ENCODE measurements at regions not wholly inside any gene's neighbourhood (a gene's known extent, or its start where the extent isn't known, plus 50 kb on each side); places are given as distances from the start of the nearest gene placed in this dataset.

GRCh38 chr5:30667293-30667692 is 526.2 kb upstream of the CDH6 start:
- Histone ChIP-seq H3K27ac (no peak overlapping the region), H3K4me3 (no peak overlapping the region)

GRCh38 chr5:30663536-30663935 is 530.0 kb upstream of the CDH6 start:
- no peak overlapping the region for H3K4me3 ChIP-seq
- no peak overlapping the region for H3K27ac ChIP-seq

DNA sequence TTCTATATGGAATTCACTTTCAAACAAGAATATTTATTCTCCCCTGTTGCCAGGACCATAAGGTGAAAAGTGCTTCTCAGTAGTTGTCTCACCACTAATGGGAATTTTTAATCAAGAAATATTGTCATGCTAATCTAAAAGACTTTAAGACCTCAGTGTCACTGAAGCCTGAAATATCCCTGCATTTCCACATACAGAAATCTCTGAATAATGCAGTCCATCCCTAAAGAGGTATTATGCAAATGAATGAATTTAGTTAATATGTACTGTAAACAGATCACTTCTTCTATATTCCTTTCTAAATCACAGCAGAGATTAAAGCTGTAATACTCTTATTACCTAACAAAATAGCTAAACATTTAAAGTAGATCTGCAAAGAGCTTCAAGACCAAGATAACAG is 531.1 kb upstream of the CDH6 start:
- no peak overlapping the region for H3K27ac ChIP-seq

DNA sequence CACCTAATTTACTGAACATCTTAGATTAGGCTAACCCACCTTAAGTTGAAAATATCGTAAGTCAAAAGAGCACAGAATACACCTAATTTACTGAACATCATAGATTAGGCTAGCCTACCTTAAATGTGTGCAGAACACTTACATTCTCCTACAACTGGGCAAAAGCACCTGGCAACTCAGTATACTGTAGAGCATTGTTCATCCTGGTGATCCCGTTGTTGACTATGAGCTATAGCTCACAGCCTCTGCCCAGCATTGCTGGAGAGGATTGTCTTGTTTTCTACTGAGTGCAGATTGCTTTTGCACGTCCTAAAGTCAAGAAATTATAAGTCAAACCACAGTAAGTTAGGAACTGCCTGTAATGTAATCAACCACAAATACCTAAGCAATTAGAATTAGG is 531.8 kb upstream of the CDH6 start:
- no peak overlapping the region for H3K27ac ChIP-seq
- no peak overlapping the region for H3K4me3 ChIP-seq

More for the DNA sequence above, 531.1 kb upstream of the CDH6 start:
- H3K4me3 ChIP-seq: no peak overlapping the region

- no peak overlapping the region for H3K27ac ChIP-seq
- no peak overlapping the region for H3K4me3 ChIP-seq
These were observed 534.1 kb upstream of the CDH6 start for GRCh38 chr5:30659417-30659816.

GRCh38 chr5:30650311-30650710 is 543.2 kb upstream of the CDH6 start:
- Histone ChIP-seq H3K4me3 (no peak overlapping the region), H3K27ac (no peak overlapping the region)

DNA sequence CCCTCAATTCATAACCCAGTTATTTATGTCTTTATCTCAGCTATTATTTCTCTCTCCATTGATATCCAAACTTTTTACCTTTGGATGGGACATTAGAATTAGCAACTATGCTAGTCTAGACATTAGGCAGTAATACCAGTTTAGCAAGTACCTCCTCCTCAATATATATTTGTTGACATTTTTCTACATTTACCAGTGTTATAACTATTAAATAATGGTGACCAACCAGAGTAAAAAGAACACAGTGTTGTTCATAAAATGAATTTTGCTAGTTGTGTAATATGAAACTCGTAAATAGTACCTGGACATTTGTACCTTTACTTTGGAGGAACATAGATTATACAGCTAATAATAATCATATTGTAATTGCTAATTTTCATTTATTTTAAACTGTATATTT is 554.6 kb upstream of the CDH6 start:
- Histone ChIP-seq H3K4me3 (no peak overlapping the region), H3K27ac (no peak overlapping the region)

GRCh38 chr5:30627945-30628344 is 565.5 kb upstream of the CDH6 start:
- Histone ChIP-seq H3K27ac (no peak overlapping the region), H3K4me3 (no peak overlapping the region)

DNA sequence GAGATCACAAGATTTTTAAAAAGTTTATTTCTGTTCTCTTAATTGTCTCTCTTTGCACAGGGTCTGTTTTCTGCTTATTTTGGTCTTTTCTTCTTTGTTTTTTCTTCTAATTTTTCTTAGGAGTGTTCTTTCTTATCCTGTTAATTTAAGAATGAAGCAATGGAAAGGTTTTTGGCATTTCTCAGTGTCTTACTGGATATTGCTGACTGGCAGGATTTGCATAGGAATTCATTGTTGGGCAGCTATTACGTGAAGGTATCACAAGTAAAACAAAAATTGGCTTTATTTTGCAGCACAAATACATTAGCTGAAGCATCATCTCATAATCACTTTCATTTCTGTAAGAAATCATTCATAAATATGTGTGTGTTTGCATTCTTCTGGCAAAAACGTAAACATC is 566.9 kb upstream of the CDH6 start:
- Histone ChIP-seq H3K4me3 (no peak overlapping the region), H3K27ac (no peak overlapping the region)

DNA sequence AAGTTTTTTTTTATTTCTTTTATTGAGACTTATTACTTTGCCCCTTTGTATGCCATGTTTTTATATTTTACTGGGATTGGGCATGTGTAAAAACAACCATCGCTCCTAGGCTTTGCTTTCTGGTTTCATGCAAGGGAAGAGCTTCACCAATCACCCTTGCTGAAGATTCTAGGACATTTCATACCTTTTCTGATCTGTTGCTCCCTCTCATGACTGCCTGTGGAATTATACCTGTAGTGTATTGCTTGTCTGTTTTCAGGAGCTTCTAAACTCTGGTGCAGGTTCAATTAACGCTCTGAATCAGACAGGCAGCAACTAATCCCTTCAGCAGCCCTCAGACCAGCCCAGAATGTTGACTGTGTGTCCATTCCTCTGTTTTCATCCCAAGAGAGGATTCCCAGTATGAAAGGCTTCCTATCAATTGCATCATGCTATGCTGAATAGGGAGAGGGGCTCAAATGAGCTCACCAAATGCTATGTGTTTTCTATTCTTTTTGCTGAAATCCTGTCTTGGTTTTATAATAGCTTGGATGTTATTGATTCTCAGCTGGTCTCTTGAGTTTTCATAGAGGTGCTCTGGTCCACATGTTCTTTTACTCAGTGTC is 572.9 kb upstream of the CDH6 start:
- H3K4me3 ChIP-seq: no peak overlapping the region
- H3K27ac ChIP-seq: no peak overlapping the region

DNA sequence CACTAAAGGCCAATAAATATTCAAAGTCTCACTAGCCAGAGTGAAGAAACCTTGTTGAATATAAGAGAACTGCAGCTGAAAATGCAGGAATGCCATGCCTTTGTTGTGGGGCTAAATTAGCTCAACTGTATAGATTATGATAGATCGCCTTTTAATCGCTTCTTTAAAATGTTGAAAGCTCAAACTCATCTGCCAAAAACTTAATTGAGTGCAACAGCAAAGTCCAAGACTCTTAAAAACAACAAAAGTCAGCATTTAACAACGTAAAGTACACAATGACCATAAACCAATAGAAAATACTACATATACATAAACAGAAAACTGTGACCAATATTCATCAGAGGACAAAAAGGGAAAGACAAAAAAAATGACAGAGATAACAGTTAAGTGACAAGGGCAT is 585.0 kb upstream of the CDH6 start:
- no peak overlapping the region for H3K27ac ChIP-seq
- no peak overlapping the region for H3K4me3 ChIP-seq

GRCh38 chr5:30607301-30607894 is 586.1 kb upstream of the CDH6 start:
- Histone ChIP-seq H3K27ac (no peak overlapping the region), H3K4me3 (no peak overlapping the region)

DNA sequence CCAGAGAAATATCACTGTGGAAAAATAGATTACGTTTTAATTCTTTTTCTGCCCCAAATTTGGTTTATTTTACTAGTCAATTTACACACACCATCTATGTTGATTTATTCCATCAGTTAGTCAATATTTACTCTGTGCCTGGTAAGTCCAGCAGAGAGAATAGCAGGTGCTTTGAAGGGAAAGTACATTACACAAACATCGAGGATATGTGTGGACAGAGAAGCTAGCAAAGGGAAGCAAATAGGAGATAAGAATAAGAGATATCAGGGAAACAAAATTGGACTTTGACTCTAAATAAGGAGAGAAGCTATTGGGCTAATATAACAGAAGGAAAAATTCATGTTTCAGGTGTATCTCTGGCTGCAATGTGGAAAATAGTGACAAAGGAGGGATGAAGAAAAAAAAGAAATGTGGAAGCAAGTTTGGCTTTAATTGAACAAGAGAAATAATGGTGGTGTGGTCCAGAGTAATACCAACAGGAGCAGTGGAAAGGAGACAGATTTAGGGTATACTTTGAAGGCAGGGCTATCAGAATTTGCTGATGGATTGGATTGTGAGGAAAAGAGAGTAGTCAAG is 587.7 kb upstream of the CDH6 start:
- Histone ChIP-seq H3K4me3 (no peak overlapping the region), H3K27ac (no peak overlapping the region)

DNA sequence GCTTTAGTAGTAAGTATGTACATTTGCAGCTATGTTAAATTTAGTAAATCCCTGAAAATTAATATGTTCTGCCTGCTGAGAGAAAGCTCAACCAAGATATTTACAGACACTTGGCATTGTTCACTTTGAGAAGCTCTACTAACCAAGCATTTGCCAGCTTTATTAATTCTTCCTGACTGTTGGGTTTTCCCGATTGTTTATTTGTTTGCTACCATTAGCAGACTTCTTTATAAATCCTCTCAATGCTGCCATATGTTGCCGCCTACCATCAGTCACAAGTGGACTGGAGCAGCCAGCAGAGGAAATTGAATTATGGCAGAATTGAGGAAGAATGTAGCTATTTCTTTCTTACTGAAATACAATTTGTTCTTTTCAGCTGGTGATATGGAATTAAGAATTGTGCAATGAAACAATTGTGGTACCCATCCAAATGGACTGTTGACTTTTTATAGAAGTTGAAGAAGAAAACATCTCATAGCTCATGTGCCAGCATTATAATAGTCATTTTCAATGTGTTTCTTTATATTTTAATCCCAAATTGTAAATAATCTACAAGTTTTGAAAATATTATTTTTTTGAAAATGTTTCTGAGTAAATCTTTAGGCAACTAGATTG is 588.7 kb upstream of the CDH6 start:
- Histone ChIP-seq H3K4me3 (no peak overlapping the region), H3K27ac (no peak overlapping the region)

DNA sequence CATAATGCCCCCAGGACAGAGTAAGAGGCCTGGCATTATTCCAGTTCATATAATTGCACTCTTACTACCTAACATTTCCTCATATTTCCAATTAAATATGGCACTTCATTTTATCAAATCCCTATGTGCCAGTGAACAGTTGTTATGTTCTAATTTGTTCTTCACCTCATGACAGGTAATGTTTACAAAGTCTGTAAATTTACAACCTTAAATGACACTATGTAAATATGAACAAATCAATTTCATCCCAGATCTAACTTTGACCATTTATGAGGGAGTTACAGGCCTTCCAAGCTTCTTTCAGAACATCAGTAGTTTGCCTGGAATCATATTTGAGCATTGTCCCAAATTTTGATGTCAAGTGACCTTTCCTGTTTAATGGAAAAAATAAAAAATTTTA is 592.6 kb upstream of the CDH6 start:
- Histone ChIP-seq H3K27ac (no peak overlapping the region), H3K4me3 (no peak overlapping the region)

GRCh38 chr5:30596495-30597064 is 596.9 kb upstream of the CDH6 start:
- Histone ChIP-seq H3K4me3 (no peak overlapping the region), H3K27ac (no peak overlapping the region)

DNA sequence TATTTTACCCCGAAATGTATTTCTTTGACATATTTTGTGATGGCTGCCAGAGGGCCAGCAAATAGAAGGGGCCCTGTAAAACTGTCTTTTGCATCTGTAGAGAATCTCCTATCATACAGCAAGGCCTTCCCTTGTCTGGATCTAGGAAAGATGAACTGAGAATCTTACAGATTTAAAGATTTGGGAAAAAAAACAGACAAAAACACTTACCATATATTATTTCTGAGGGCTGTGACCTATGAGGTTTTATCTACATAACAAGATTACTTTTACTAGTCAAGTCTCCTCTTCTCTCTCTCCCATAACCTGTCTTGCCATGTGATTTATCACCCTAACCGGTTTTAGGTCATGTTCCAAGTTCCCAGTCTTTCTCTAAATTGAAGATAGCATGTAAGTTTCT is 599.2 kb upstream of the CDH6 start:
- no peak overlapping the region for H3K27ac ChIP-seq

DNA sequence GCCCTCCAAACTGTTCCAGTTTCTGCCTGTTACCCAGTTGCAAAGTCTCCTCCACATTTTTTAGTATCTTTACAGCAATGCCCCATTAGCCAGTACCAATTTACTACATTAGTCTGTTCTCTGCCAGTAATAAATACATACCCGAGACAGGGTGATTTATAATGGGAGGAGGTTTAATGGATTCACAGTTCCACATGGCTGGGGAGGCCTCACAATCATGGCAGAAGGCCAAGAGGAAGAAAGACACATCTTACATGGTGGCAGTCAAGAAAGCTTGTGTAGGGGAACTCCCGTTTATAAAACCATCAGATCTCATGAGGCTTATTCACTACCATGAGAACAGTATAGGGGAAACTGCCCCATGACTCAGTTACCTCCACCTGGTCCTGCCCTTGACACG is 600.7 kb upstream of the CDH6 start:
- H3K27ac ChIP-seq: no peak overlapping the region
- no peak overlapping the region for H3K4me3 ChIP-seq

More for the DNA sequence above, 599.2 kb upstream of the CDH6 start:
- H3K4me3 ChIP-seq: no peak overlapping the region

- no peak overlapping the region for H3K27ac ChIP-seq
- no peak overlapping the region for H3K4me3 ChIP-seq
These were observed 612.1 kb upstream of the CDH6 start for GRCh38 chr5:30581198-30581935.

GRCh38 chr5:30574761-30575160 is 618.7 kb upstream of the CDH6 start:
- no peak overlapping the region for H3K27ac ChIP-seq
- no peak overlapping the region for H3K4me3 ChIP-seq

Data from skin epidermis (tissue), 12 donors.